ENCODE measurements at regions not wholly inside any gene's neighbourhood (a gene's known extent, or its start where the extent isn't known, plus 50 kb on each side); places are given as distances from the start of the nearest gene placed in this dataset.

DNA sequence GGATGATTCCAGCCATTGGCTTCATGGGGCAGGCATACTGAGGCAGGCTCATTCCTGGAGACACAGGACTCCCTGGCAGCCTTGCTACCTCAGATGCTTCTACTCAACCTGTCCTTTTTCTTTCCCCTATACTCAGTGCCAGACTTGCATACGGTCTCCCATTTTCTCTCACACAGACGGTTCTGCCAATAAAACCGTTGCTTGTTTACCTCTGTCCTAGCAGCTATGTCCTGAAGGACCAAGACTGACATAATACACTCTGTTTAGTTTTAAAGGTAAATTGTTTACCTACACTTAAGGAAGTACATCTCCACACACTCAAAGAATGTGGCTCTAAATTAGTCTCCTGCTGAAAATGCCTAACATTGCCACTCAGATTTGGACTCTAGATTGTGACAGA, 151.0 kb upstream of the RFX3 start:
- in situ Hi-C loops (cut with MboI; ENCODE audit: low pct_unique_long_range_greater_than_20kb in 2 of 9, low sequenced_read_pairs in 9 of 9, unreplicated experiment in 9 of 9): no loop called here
- H3K4me1 ChIP-seq (replicated peaks in 1 of 2): no peaks in the 10 kb centered on the region
- ATAC-seq (replicated peaks in 6 of 8): no peak
- H3K4me3 ChIP-seq: no peak overlapping the region
- WGBS, 10 experiments: 0 to 97% (median 80%) methylated on average over 1 to 3 of the region's 3 CpGs
- no peak overlapping the region for H3K27ac ChIP-seq

DNA sequence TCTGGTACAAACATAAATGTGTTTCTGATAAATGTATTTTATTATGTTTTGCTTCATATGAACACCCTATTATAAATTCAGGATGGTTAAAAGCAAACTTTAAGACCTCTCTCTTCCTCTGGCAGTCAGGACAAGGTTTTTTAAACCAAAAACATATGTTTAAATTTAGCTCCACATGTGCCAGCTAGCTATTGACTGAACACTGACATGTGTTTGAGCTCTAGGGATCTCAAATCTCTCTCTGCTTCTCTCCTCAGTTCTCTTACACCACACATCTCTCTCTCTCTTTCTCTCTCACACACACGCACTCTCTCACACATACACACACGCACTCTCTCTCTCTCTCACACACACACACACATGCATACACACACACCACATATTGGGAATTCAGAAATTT, 150.1 kb upstream of the RFX3 start:
- no peak for ATAC-seq (replicated peaks in 6 of 8)
- WGBS, 10 experiments: 5 to 75% (median 23%) methylated on average over 2 of the region's 2 CpGs; no CpG with 5 or more reads in 7 of the 10 experiments

DNA sequence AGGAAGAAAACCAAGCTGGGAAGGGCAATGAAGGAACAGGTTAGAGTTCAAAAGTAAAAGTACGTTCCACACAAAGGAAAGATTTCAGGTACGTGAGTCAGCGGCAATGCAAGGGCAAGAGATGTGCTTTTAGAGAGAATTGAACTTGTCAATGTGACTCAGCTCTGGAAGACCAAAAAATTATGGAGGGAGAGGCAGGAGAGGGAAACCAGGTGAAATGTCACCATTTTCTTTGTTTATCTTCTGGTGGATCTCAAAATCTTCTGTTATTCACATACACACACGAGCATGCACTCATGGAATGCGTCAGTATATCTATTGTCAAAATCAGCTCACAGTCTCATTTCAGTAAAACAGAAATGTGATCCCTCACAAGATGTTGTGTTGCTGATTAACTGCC, 148.8 kb upstream of the RFX3 start:
- 58 to 97% (median 85%) methylated on average over 2 to 5 of the region's 5 CpGs for WGBS, 10 experiments
- ATAC-seq (replicated peaks in 6 of 8): no peak
- H3K4me1 ChIP-seq (replicated peaks in 1 of 2): no peaks in the 10 kb centered on the region
- in situ Hi-C loops (cut with MboI; ENCODE audit: low pct_unique_long_range_greater_than_20kb in 2 of 9, low sequenced_read_pairs in 9 of 9, unreplicated experiment in 9 of 9): no loop called here
- H3K4me3 ChIP-seq: no peak overlapping the region
- H3K27ac ChIP-seq: no peak overlapping the region

More for the DNA sequence above, 150.1 kb upstream of the RFX3 start:
- in situ Hi-C loops (cut with MboI; ENCODE audit: low pct_unique_long_range_greater_than_20kb in 2 of 9, low sequenced_read_pairs in 9 of 9, unreplicated experiment in 9 of 9): no loop called here
- no peak overlapping the region for H3K4me3 ChIP-seq
- no peak overlapping the region for H3K27ac ChIP-seq
- no peaks in the 10 kb centered on the region for H3K4me1 ChIP-seq (replicated peaks in 1 of 2)

DNA sequence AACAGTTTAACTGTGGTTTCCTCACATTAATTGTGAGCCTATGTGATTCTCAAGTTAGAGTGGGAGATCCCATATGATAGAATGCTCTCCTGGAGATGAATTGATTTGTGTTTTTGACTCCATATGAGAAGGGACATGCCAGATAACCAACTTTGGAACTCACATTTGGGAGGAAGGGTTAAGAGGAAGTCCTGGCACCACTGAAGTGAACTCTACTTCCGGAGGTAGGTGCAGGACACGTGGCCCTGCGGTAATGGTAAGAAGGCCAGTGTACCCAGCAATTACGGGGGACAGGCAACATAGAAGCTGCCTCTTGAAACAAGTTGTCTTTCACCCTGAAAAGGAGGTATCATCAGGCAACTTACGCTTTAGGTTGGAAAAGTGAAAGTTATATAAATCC, 146.6 kb upstream of the RFX3 start:
- Histone ChIP-seq H3K27ac (no peak overlapping the region), H3K4me1 (replicated peaks in 1 of 2) (no peaks in the 10 kb centered on the region), H3K4me3 (no peak overlapping the region)
- 60 to 100% (median 93%) methylated on average over 1 to 5 of the region's 5 CpGs; no CpG with 5 or more reads in 1 of the 10 experiments for WGBS, 10 experiments
- in situ Hi-C loops (cut with MboI; ENCODE audit: low pct_unique_long_range_greater_than_20kb in 2 of 9, low sequenced_read_pairs in 9 of 9, unreplicated experiment in 9 of 9): no loop called here
- ATAC-seq (replicated peaks in 6 of 8): no peak

DNA sequence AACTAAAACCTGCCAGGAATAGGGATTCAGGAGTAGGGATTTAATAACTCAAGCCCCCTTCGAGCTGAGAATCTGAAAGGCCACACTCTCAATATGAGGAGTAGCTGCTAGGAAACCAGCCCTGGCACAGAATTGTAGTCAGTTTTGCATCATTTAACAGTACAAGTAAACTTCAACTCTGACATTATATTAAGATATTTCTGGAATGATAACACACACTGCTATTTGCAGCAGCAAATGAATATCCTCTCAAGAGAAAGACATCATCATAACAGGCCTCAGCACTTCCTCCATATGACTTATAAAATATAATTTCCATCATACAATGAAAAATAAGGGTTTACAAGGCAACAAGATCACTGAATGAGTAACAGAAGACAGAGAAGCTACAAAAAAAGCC, 138.2 kb upstream of the RFX3 start:
- Histone ChIP-seq H3K4me1 (replicated peaks in 1 of 2) (no peaks in the 10 kb centered on the region), H3K27ac (no peak overlapping the region), H3K4me3 (no peak overlapping the region)
- ATAC-seq (replicated peaks in 6 of 8): no peak
- 0 to 100% (median 17%) methylated on average over 1 of the region's 1 CpG; no CpG with 5 or more reads in 6 of the 10 experiments for WGBS, 10 experiments
- in situ Hi-C loops (cut with MboI; ENCODE audit: low pct_unique_long_range_greater_than_20kb in 2 of 9, low sequenced_read_pairs in 9 of 9, unreplicated experiment in 9 of 9): no loop called here

DNA sequence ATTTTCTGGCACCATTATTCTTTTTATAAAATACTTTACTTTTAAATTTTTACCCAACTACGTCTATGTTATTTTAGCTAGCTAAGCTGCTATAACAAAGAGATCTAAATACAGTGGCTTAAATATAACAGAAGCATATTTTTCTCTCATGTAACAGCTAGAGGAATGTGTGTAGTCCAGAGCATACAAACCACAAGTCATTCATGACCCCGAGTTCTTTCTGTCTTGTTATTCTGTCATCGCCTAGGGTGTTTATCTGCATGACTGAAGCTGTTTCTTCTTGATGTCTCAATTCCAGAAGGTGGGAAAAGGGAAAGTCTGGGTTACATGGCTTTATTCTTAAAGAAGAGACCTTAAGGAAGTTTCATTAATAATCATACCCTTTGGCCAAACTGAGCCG, 136.9 kb upstream of the RFX3 start:
- H3K4me1 ChIP-seq (replicated peaks in 1 of 2): no peaks in the 10 kb centered on the region
- H3K27ac ChIP-seq: no peak overlapping the region
- ATAC-seq (replicated peaks in 6 of 8): no peak
- in situ Hi-C loops (cut with MboI; ENCODE audit: low pct_unique_long_range_greater_than_20kb in 2 of 9, low sequenced_read_pairs in 9 of 9, unreplicated experiment in 9 of 9): no loop called here
- 41 to 88% (median 73%) methylated on average over 1 to 4 of the region's 4 CpGs for WGBS, 10 experiments
- no peak overlapping the region for H3K4me3 ChIP-seq

DNA sequence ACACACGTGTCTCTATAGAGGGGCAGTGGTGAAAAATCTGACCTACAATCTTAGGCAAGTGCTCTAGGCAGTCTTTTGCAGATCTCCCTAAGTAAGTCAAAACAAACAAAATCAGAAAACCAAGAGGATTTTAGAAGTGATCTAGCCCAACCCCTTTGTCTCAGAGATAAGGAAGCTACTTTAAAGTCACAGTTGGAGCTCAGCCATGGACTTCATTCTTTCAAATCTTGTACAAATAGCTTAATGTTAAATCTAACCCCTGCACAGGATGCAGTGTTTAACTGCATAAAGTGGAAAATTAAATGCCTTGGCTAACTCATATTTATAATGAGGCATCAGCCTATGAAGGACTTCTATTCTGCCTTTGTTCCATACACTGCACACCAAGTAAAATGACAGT, 135.1 kb upstream of the RFX3 start:
- no peak for ATAC-seq (replicated peaks in 6 of 8)
- no peaks in the 10 kb centered on the region for H3K4me1 ChIP-seq (replicated peaks in 1 of 2)
- in situ Hi-C loops (cut with MboI; ENCODE audit: low pct_unique_long_range_greater_than_20kb in 2 of 9, low sequenced_read_pairs in 9 of 9, unreplicated experiment in 9 of 9): no loop called here
- no peak overlapping the region for H3K4me3 ChIP-seq
- no peak overlapping the region for H3K27ac ChIP-seq
- 80% methylated on average over 1 of the region's 1 CpG; no CpG with 5 or more reads in 9 of the 10 experiments for WGBS, 10 experiments

DNA sequence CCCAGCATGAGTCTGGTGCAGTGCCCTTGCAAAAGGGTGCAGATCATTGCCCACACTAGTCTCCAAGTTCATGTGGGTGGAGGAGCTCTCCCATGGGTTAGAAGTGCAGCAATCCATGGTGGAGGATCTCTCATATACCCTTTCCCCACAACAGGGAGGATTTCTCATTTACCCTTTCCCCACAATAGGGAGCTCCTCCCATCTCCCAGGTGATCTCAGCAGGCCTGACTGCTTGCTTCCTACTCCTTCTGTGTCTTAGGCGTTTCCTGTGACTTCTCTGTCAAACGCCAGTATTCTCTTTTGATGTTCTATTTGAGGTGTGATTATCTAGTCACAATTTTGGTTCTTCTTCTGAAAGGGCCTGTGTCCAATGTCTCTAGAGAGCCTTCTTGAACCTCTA, 133.8 kb upstream of the RFX3 start:
- WGBS, 10 experiments: 6 to 95% (median 80%) methylated on average over 1 to 2 of the region's 2 CpGs; no CpG with 5 or more reads in 3 of the 10 experiments
- no peaks in the 10 kb centered on the region for H3K4me1 ChIP-seq (replicated peaks in 1 of 2)
- H3K4me3 ChIP-seq: no peak overlapping the region
- no peak overlapping the region for H3K27ac ChIP-seq
- ATAC-seq (replicated peaks in 6 of 8): no peak
- in situ Hi-C loops (cut with MboI; ENCODE audit: low pct_unique_long_range_greater_than_20kb in 2 of 9, low sequenced_read_pairs in 9 of 9, unreplicated experiment in 9 of 9): no loop called here

DNA sequence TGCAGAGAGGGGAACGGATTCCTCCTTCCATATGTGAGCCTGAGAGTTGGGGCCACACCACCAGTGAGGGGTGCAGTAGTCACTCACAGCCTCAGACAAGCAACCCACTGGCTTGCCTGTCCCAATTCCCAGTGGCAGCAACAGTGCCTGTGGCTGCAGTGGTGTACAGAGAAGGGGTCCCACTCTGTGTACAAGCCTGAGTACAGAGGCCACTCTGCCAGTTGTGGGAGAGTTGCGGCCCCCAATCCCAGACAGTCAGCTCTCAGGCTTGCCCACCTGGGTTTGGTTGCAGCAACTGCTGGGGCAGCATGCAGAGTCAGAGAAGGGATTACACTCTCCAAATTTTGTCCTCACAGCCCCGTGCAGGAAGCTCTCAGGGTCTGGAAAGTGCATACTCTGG, 133.2 kb upstream of the RFX3 start:
- Histone ChIP-seq H3K4me3 (no peak overlapping the region), H3K27ac (no peak overlapping the region), H3K4me1 (replicated peaks in 1 of 2) (no peaks in the 10 kb centered on the region)
- no peak for ATAC-seq (replicated peaks in 6 of 8)
- WGBS, 10 experiments: 89 to 100% (median 100%) methylated on average over 1 to 2 of the region's 3 CpGs; no CpG with 5 or more reads in 7 of the 10 experiments
- in situ Hi-C loops (cut with MboI; ENCODE audit: low pct_unique_long_range_greater_than_20kb in 2 of 9, low sequenced_read_pairs in 9 of 9, unreplicated experiment in 9 of 9): no loop called here

DNA sequence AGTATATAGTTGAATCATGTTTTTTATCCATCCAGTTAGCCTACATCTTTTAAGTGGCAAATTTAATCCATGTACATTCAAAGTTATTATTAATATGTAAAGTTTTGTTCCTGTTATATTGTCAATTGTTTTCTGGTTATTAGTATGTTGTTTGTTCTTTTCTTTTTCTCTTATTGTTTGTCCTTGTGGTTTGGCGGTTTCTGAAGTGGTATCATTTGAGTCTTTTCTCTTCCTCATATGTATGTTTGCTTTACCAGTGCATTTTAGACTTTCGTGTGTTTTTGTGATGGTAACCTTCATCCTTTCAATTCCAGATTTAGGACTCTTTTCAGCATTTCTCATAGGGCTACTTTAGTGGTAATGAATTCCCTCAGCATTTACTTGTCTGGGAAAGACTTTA, 130.4 kb upstream of the RFX3 start:
- H3K4me1 ChIP-seq (replicated peaks in 1 of 2): no peaks in the 10 kb centered on the region
- no peak overlapping the region for H3K4me3 ChIP-seq
- H3K27ac ChIP-seq: no peak overlapping the region
- in situ Hi-C loops (cut with MboI; ENCODE audit: low pct_unique_long_range_greater_than_20kb in 2 of 9, low sequenced_read_pairs in 9 of 9, unreplicated experiment in 9 of 9): no loop called here
- ATAC-seq (replicated peaks in 6 of 8): no peak
- 48 to 100% (median 87%) methylated on average over 1 to 2 of the region's 2 CpGs for WGBS, 10 experiments

DNA sequence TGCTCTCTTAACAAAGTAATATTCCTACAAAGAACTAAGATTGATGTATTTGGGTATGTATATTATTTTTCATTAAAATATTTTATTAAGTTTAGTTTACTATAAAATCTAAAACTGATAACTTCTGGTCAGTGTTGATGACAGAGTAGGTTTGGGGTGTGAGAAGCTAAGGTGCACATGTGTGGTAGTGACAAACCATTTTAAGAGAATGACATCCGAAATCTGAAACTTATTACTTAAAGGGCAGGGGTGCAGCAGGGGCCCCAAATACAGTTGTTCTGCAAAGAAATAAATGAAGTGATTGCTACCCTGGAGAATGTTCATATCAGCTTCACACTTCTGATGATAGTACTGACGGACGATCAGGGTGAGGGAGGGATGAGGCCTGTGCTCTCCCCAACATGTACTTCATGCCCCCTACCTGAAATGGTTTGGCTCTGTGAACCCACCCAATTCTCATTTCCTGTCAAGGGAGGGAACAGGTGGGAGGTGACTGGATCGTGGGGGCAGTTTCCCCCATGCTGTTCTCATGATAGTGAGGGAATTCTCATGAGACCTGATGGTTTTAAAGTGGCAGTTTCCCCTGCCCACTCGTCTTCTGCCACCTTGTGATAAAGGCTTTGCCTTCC, 125.3 kb upstream of the RFX3 start:
- Histone ChIP-seq H3K4me3 (no peak overlapping the region), H3K27ac (no peak overlapping the region), H3K4me1 (replicated peaks in 1 of 2) (no peaks in the 10 kb centered on the region)
- ATAC-seq (replicated peaks in 6 of 8): no peak
- 10 to 97% (median 66%) methylated on average over 1 to 4 of the region's 5 CpGs; no CpG with 5 or more reads in 3 of the 10 experiments for WGBS, 10 experiments
- in situ Hi-C loops (cut with MboI; ENCODE audit: low pct_unique_long_range_greater_than_20kb in 2 of 9, low sequenced_read_pairs in 9 of 9, unreplicated experiment in 9 of 9): no loop called here

DNA sequence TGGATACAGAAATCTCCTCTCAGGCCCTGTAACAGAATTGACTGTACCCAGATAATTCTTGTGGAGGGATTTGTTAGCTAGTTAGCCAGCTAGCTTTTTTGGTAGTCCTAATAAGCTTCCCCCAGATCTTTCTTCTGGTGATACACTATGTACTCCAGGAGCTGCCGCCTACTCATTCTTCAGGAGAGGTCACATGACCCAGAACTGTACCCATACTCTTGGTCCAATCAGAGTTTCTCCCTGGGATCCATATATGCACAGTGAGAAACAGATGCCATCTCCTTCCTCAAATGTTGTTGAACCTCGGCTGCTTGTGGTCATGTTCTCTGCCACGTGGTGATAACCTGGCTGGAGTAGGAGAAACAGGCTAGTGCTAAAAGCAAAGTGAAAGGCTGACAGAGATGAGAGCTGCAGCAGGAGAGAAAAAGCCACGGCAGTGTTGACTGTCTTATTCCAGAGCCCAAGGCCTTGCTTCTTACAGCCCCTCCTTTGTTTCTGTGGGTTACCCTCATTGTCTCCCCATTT, 123.0 kb upstream of the RFX3 start:
- ATAC-seq (replicated peaks in 6 of 8): no peak
- 67 to 100% (median 96%) methylated on average over 1 to 4 of the region's 4 CpGs; no CpG with 5 or more reads in 4 of the 10 experiments for WGBS, 10 experiments
- no peak overlapping the region for H3K27ac ChIP-seq
- no peaks in the 10 kb centered on the region for H3K4me1 ChIP-seq (replicated peaks in 1 of 2)
- in situ Hi-C loops (cut with MboI; ENCODE audit: low pct_unique_long_range_greater_than_20kb in 2 of 9, low sequenced_read_pairs in 9 of 9, unreplicated experiment in 9 of 9): no loop called here
- no peak overlapping the region for H3K4me3 ChIP-seq

DNA sequence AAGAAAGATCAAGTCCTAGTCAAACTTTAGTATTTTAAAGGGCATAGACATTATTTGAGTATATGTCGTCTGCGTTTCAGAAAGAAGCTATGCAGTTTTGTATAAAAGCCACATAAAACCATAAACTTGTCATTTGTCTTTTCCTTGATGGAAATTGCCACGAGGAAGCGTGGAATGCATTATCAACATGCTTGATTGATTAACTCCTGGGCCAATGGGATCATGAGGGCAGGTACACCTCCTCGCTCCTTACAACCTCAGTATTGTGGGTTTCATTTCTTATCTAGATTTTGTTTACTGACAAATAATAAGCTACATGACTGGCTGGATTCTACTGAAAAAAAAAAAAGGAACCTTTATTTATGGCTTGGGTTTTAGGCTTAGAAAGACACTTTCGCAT, 122.5 kb upstream of the RFX3 start:
- 53 to 97% (median 81%) methylated on average over 3 to 6 of the region's 6 CpGs; no CpG with 5 or more reads in 1 of the 10 experiments for WGBS, 10 experiments
- H3K27ac ChIP-seq: no peak overlapping the region
- H3K4me1 ChIP-seq (replicated peaks in 1 of 2): no peaks in the 10 kb centered on the region
- in situ Hi-C loops (cut with MboI; ENCODE audit: low pct_unique_long_range_greater_than_20kb in 2 of 9, low sequenced_read_pairs in 9 of 9, unreplicated experiment in 9 of 9): no loop called here
- no peak for ATAC-seq (replicated peaks in 6 of 8)
- H3K4me3 ChIP-seq: no peak overlapping the region

DNA sequence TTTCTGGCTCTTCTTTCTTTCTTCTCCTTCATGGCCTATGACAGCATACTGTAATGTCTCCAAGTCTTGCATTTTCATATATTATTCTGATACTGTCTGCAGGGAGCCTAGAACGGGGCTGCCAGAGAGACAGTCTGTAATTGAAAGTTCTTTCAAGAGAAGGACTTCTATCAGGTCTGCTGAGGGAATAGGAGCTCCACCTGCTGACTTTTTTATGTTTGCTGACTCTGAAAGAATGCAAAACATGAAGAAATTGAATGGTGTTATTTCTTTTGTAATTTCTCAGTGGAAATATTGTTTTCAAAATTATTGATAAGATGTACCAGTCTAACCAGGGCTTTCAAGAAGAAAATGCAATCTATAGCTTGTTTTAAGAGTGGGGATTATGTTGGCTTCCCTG, 121.9 kb upstream of the RFX3 start:
- Histone ChIP-seq H3K4me1 (replicated peaks in 1 of 2) (no peaks in the 10 kb centered on the region), H3K4me3 (no peak overlapping the region), H3K27ac (no peak overlapping the region)
- ATAC-seq (replicated peaks in 6 of 8): no peak
- WGBS, 10 experiments: 60 to 100% (median 86%) methylated on average over 1 of the region's 1 CpG; no CpG with 5 or more reads in 5 of the 10 experiments
- in situ Hi-C loops (cut with MboI; ENCODE audit: low pct_unique_long_range_greater_than_20kb in 2 of 9, low sequenced_read_pairs in 9 of 9, unreplicated experiment in 9 of 9): no loop called here

Measured in motor neuron (in vitro differentiated cells).